Spleen (tissue), 7 donors: ENCODE measurements at regions not wholly inside any gene's neighbourhood (a gene's known extent, or its start where the extent isn't known, plus 50 kb on each side); places are given as distances from the start of the nearest gene placed in this dataset.

Experiments used
- POLR2A ChIP-seq, 3 donors: fragments of 450-650 bp; IDR thresholded peaks; one replicate each; pipeline ENCODE4 v1.5.1; 2017; ENCODE audit warnings: antibody characterized with exemption in 3 of 3, mild to moderate bottlenecking in 1 of 3
- POLR2AphosphoS5 ChIP-seq, 3 donors: sonication (generic); formaldehyde crosslinking; IDR thresholded peaks; one replicate each; pipeline ENCODE4 v1.5.1; 2017; ENCODE audit warnings: antibody characterized with exemption in 3 of 3
- TF ChIP-seq, protein P1 (sequence below), 11 experiments: fragments of 200-600 bp in 7 of 11; fragments of 450-650 bp in 4 of 11; sonication (generic) in 4 of 11; IDR thresholded peaks in 8 of 11; conservative IDR thresholded peaks in 3 of 11; 1 replicate in 7 of 11; 2 replicates in 4 of 11; pipeline versions ENCODE4 v1.4.0 to v1.8.0; 2016 to 2021; ENCODE audit warnings: antibody characterized with exemption in 11 of 11, inconsistent platforms in 4 of 11, mild to moderate bottlenecking in 1 of 11
- donor health status: DM: no; HTN: no; CAD: no; lungs with moderate emphysema.
- donor health status: DM: no; HTN: no; CAD: no.
- donor health status: DM: no; HTN: no; CAD: no.

DNA sequence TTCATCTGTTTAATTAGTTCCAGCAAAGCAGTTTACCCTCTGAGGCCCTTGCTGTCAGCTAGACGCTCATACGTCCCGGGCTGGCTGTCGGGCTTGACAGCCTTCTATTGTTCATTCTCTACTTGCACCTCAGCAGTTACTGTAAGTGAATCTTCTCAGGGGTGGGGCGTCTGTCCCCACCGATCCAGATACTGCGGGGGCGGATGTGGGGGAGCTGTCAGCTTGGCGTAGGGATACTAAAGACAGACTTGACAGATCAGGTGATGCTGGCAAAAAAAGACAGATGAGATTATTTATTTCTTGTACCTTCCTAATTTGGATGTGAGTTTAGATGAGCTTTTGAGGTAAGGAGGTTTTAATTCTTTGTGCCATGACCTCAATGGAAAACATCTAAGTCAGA, 315.3 kb downstream of the NR2F2 start:
- TF ChIP-seq, protein P1, sequence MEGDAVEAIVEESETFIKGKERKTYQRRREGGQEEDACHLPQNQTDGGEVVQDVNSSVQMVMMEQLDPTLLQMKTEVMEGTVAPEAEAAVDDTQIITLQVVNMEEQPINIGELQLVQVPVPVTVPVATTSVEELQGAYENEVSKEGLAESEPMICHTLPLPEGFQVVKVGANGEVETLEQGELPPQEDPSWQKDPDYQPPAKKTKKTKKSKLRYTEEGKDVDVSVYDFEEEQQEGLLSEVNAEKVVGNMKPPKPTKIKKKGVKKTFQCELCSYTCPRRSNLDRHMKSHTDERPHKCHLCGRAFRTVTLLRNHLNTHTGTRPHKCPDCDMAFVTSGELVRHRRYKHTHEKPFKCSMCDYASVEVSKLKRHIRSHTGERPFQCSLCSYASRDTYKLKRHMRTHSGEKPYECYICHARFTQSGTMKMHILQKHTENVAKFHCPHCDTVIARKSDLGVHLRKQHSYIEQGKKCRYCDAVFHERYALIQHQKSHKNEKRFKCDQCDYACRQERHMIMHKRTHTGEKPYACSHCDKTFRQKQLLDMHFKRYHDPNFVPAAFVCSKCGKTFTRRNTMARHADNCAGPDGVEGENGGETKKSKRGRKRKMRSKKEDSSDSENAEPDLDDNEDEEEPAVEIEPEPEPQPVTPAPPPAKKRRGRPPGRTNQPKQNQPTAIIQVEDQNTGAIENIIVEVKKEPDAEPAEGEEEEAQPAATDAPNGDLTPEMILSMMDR (IDR thresholded peaks at IDR 0.05 in 8 of 11, conservative IDR thresholded peaks at IDR 0.05 in 3 of 11), result no peak
- TF ChIP-seq POLR2AphosphoS5 (IDR thresholded peaks at IDR 0.05), result no peak
- TF ChIP-seq POLR2A (IDR thresholded peaks at IDR 0.05), result no peak
